Kidney epithelial cell (primary cell): ENCODE measurements at regions not wholly inside any gene's neighbourhood (a gene's known extent, or its start where the extent isn't known, plus 50 kb on each side); places are given as distances from the start of the nearest gene placed in this dataset.

Experiments
- DNase-seq: peaks from one replicate; pipeline ENCODE4 v3.0.0-alpha.2; 2010; ENCODE audit warnings: low read depth
- H3K27me3 ChIP-seq: 2 replicates; pipeline ENCODE4 v1.6.0; 2011; ENCODE audit warnings: low read length; ENCODE audit not compliant: control insufficient read depth, insufficient read depth
- H3K36me3 ChIP-seq: 2 replicates; pipeline ENCODE4 v1.5.1; 2011; ENCODE audit warnings: low read length; ENCODE audit not compliant: control insufficient read depth, insufficient read depth
- H3K4me3 ChIP-seq: 2 replicates; pipeline ENCODE4 v1.5.1; 2011; ENCODE audit warnings: low read depth, mild to moderate bottlenecking, control low read depth, low read length
- CTCF ChIP-seq: IDR thresholded peaks from 2 replicates; pipeline ENCODE4 v1.5.1; 2011; ENCODE audit warnings: mild to moderate bottlenecking, moderate library complexity, low read length, control low read depth, inconsistent platforms; ENCODE audit not compliant: insufficient read depth, poor library complexity, severe bottlenecking

- Histone ChIP-seq H3K36me3 (no peaks in the 10 kb centered on the region), H3K27me3 (no peaks in the 10 kb centered on the region), H3K4me3 (no peak overlapping the region)
- no peak for TF ChIP-seq CTCF
- DNase-seq, result no peak
Observed at GRCh38 chr11:95606824-95607223, 182.8 kb downstream of the FAM76B start.

GRCh38 chr11:95605271-95605940 lies 184.2 kb downstream of the FAM76B start:
- no peak for TF ChIP-seq CTCF
- Histone ChIP-seq H3K27me3 (no peaks in the 10 kb centered on the region), H3K4me3 (no peak overlapping the region), H3K36me3 (no peaks in the 10 kb centered on the region)
- DNase-seq, result no peak

GRCh38 chr11:95599959-95600586 lies 189.5 kb downstream of the FAM76B start:
- no peak for TF ChIP-seq CTCF
- H3K27me3 ChIP-seq, result no peaks in the 10 kb centered on the region
- no peak overlapping the region for H3K4me3 ChIP-seq

GRCh38 chr11:95595973-95596489 lies 193.6 kb downstream of the FAM76B start:
- no peak overlapping the region for H3K4me3 ChIP-seq
- no peak for DNase-seq
- TF ChIP-seq CTCF, result no peak
- no peaks in the 10 kb centered on the region for H3K36me3 ChIP-seq
- no peaks in the 10 kb centered on the region for H3K27me3 ChIP-seq

More at GRCh38 chr11:95599959-95600586, 189.5 kb downstream of the FAM76B start:
- no peaks in the 10 kb centered on the region for H3K36me3 ChIP-seq
- DNase-seq, result no peak

GRCh38 chr11:95595541-95595940 lies 194.0 kb downstream of the FAM76B start:
- Histone ChIP-seq H3K27me3 (no peaks in the 10 kb centered on the region), H3K4me3 (no peak overlapping the region), H3K36me3 (no peaks in the 10 kb centered on the region)
- no peak for DNase-seq
- no peak for TF ChIP-seq CTCF
